MCF 10A (cell line): ENCODE measurements at regions not wholly inside any gene's neighbourhood (a gene's known extent, or its start where the extent isn't known, plus 50 kb on each side); places are given as distances from the start of the nearest gene placed in this dataset.

ENCODE experiments used
- BruUV-seq: library from RNA; stranded (reverse); fragments of 400-500 nt; replicated peaks from 2 replicates; lab custom pipeline; 2021; lab: Mats Ljungman, UMichigan
- CTCF ChIA-PET: fragments of 300-600 bp; sonication (Branson Sonifier 250); formaldehyde crosslinking; extraction: SDS; loops from one replicate; lab custom pipeline; 2021; ENCODE audit warnings: antibody characterized with exemption, inconsistent platforms; lab: Yijun Ruan, JAX
- POLR2A ChIA-PET: fragments of 300-600, 350-650 bp; sonication (Branson Sonifier 250); formaldehyde crosslinking; extraction: SDS; loops from one replicate; lab custom pipeline; 2020; ENCODE audit warnings: antibody characterized with exemption, inconsistent platforms; lab: Yijun Ruan, JAX
- DNase-seq: peaks from one replicate; pipeline ENCODE4 v3.0.0-alpha.2; 2018; ENCODE audit not compliant: unreplicated experiment
- H3K27ac Mint-ChIP-seq: one replicate; pipeline ENCODE4 v1.8.0; 2022; ENCODE audit warnings: mild to moderate bottlenecking, low read depth, mixed read lengths; ENCODE audit not compliant: unreplicated experiment
- H3K27me3 Mint-ChIP-seq: one replicate; pipeline ENCODE4 v1.8.0; 2022; ENCODE audit warnings: mixed read lengths; ENCODE audit not compliant: insufficient read depth, unreplicated experiment
- H3K36me3 Mint-ChIP-seq: one replicate; pipeline ENCODE4 v1.8.0; 2022; ENCODE audit warnings: mild to moderate bottlenecking, moderate library complexity, mixed read lengths; ENCODE audit not compliant: insufficient read depth, unreplicated experiment
- H3K4me1 Mint-ChIP-seq: one replicate; pipeline ENCODE4 v1.8.0; 2022; ENCODE audit warnings: mixed read lengths; ENCODE audit not compliant: insufficient read depth, unreplicated experiment
- H3K4me3 Mint-ChIP-seq: one replicate; pipeline ENCODE4 v1.8.0; 2022; ENCODE audit warnings: mild to moderate bottlenecking, moderate library complexity, mixed read lengths; ENCODE audit not compliant: unreplicated experiment
- H3K9me3 Mint-ChIP-seq: one replicate; pipeline ENCODE4 v1.8.0; 2022; ENCODE audit warnings: mixed read lengths; ENCODE audit not compliant: unreplicated experiment
- CTCF ChIP-seq: fragments of 200-600 bp; IDR thresholded peaks from one replicate; pipeline ENCODE4 v1.8.0; 2022; ENCODE audit warnings: antibody characterized with exemption, mild to moderate bottlenecking; ENCODE audit not compliant: unreplicated experiment
- intact Hi-C: fragments of 100-400 bp; cut with micrococcal nuclease; formaldehyde crosslinking; loops from 2 replicates; pipeline ENCODE4 v1.14.1; 2022

- TF ChIP-seq CTCF: no peak
- DNase-seq: peak; percentile 25
Observed at GRCh38 chr4:15182600-15183220, 180.4 kb downstream of the CPEB2 start.

GRCh38 chr4:15186149-15186548 lies 183.9 kb downstream of the CPEB2 start:
- TF ChIP-seq CTCF: no peak
- Mint-ChIP-seq H3K27me3 (no peaks in the 10 kb centered on the region), H3K36me3 (no peaks in the 10 kb centered on the region), H3K4me3 (no peak overlapping the region), H3K9me3 (no peaks in the 10 kb centered on the region), H3K27ac (no peak overlapping the region), H3K4me1 (no peaks in the 10 kb centered on the region)
- BruUV-seq: no TSS peak
- ChIA-PET CTCF (interaction anchor here (0.6 to 1.7 kb wide), 2 partner anchors 10 to 600 kb away, joined by 4 to 6 read pairs; no protein-coding TSS in a partner anchor), POLR2A (interaction anchor here (0.8 kb wide), 1 partner anchor 10 kb away, joined by 4 read pairs; no protein-coding TSS in a partner anchor)
- DNase-seq: no peak
- intact Hi-C loops: no loop called here

More at GRCh38 chr4:15182600-15183220, 180.4 kb downstream of the CPEB2 start:
- no peaks in the 10 kb centered on the region for H3K4me1 Mint-ChIP-seq
- H3K9me3 Mint-ChIP-seq: no peaks in the 10 kb centered on the region
- no peak overlapping the region for H3K27ac Mint-ChIP-seq
- H3K36me3 Mint-ChIP-seq: no peaks in the 10 kb centered on the region
- CTCF ChIA-PET: interaction anchor here (0.7 to 1.2 kb wide), 5 partner anchors 14 to 1528 kb away, joined by 3 to 4 read pairs (median 4); no protein-coding TSS in a partner anchor
- POLR2A ChIA-PET: no interaction called here
- H3K27me3 Mint-ChIP-seq: no peaks in the 10 kb centered on the region
- intact Hi-C loops: no loop called here
- H3K4me3 Mint-ChIP-seq: no peak overlapping the region
- no TSS peak for BruUV-seq

GRCh38 chr4:15186806-15187205 lies 184.5 kb downstream of the CPEB2 start:
- Mint-ChIP-seq H3K36me3 (no peaks in the 10 kb centered on the region), H3K27me3 (no peaks in the 10 kb centered on the region), H3K4me1 (no peaks in the 10 kb centered on the region), H3K4me3 (no peak overlapping the region), H3K9me3 (no peaks in the 10 kb centered on the region), H3K27ac (no peak overlapping the region)
- BruUV-seq: no TSS peak
- ChIA-PET POLR2A (interaction anchor here (0.6 to 0.8 kb wide), 2 partner anchors 9 to 103 kb away, joined by 3 to 4 read pairs; no protein-coding TSS in a partner anchor), CTCF (interaction anchor here (1.7 kb wide), 1 partner anchor 10 kb away, joined by 6 read pairs; no protein-coding TSS in a partner anchor)
- TF ChIP-seq CTCF: no peak
- DNase-seq: no peak
- intact Hi-C loops: no loop called here

GRCh38 chr4:15188605-15189539 lies 186.6 kb downstream of the CPEB2 start:
- H3K36me3 Mint-ChIP-seq: no peaks in the 10 kb centered on the region
- CTCF ChIA-PET: no interaction called here
- no peak for TF ChIP-seq CTCF
- no TSS peak for BruUV-seq
- no peaks in the 10 kb centered on the region for H3K4me1 Mint-ChIP-seq
- no peak overlapping the region for H3K4me3 Mint-ChIP-seq
- no peak for DNase-seq
- intact Hi-C loops: no loop called here
- no peak overlapping the region for H3K27ac Mint-ChIP-seq
- POLR2A ChIA-PET: no interaction called here
- no peaks in the 10 kb centered on the region for H3K9me3 Mint-ChIP-seq
- no peaks in the 10 kb centered on the region for H3K27me3 Mint-ChIP-seq
